NT2/D1 (cell line): ENCODE measurements at regions not wholly inside any gene's neighbourhood (a gene's known extent, or its start where the extent isn't known, plus 50 kb on each side); places are given as distances from the start of the nearest gene placed in this dataset.

Experiments used
- SUZ12 ChIP-seq: IDR thresholded peaks from 2 replicates; pipeline ENCODE4 v1.6.1; 2011; ENCODE audit not compliant: insufficient read length, insufficient read depth; ENCODE audit errors: extremely low read depth
- YY1 ChIP-seq: IDR thresholded peaks from 2 replicates; pipeline ENCODE4 v1.6.1; 2011; ENCODE audit not compliant: insufficient read length, insufficient read depth
- ZNF274 ChIP-seq: IDR thresholded peaks from 2 replicates; pipeline ENCODE4 v1.6.1; 2011; ENCODE audit warnings: mild to moderate bottlenecking, low read depth, low read length

DNA sequence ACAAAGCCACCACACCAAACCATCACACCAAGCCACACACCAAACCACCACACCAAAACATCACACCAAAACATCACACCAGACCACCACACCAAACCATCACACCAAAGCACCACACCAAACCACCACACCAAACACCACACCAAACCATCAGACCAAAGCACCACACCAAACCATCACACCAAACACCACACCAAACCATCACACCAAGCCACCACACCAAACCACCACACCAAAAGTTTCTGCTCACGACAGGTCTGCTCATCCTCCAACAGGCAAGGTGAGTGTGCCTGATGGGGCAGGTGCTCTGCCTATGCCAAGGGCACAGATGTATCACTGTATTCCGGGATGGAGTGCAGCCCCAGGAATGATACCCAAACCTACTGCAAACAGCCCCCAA lies 87.9 kb upstream of the FSTL4 start:
- TF ChIP-seq SUZ12 (no peak), ZNF274 (no peak), YY1 (no peak)
